PFSK-1 (cell line): ENCODE measurements at regions not wholly inside any gene's neighbourhood (a gene's known extent, or its start where the extent isn't known, plus 50 kb on each side); places are given as distances from the start of the nearest gene placed in this dataset.

Experiments used
- FOXP2 ChIP-seq: optimal IDR thresholded peaks from 2 replicates; pipeline ENCODE3; 2011; ENCODE audit warnings: borderline replicate concordance, control low read depth, inconsistent platforms; ENCODE audit not compliant: insufficient read depth; ENCODE audit errors: extremely low read length, extremely low read depth
- POLR2AphosphoS5 ChIP-seq: IDR thresholded peaks from 2 replicates; pipeline ENCODE4 v1.6.1; 2012; ENCODE audit warnings: low read depth, mild to moderate bottlenecking, control low read depth, low read length, moderate library complexity
- SIN3A ChIP-seq: IDR thresholded peaks from 2 replicates; pipeline ENCODE4 v1.6.1; 2012; ENCODE audit warnings: mild to moderate bottlenecking, low read length, moderate library complexity, borderline replicate concordance; ENCODE audit not compliant: insufficient read depth
- TAF1 ChIP-seq: IDR thresholded peaks from 2 replicates; pipeline ENCODE4 v1.6.1; 2012; ENCODE audit warnings: low read length, control low read depth, borderline replicate concordance; ENCODE audit not compliant: insufficient read depth
- TF ChIP-seq, protein P1 (sequence below), 2 experiments: IDR thresholded peaks; 2 replicates each; pipeline versions ENCODE4 v1.6.1 to v1.8.0; 2011 to 2012; ENCODE audit warnings: low read depth in 2 of 2, low read length in 2 of 2, control low read depth in 1 of 2, inconsistent platforms in 1 of 2, mild to moderate bottlenecking in 1 of 2, moderate library complexity in 1 of 2; ENCODE audit not compliant: insufficient read depth in 1 of 2

DNA sequence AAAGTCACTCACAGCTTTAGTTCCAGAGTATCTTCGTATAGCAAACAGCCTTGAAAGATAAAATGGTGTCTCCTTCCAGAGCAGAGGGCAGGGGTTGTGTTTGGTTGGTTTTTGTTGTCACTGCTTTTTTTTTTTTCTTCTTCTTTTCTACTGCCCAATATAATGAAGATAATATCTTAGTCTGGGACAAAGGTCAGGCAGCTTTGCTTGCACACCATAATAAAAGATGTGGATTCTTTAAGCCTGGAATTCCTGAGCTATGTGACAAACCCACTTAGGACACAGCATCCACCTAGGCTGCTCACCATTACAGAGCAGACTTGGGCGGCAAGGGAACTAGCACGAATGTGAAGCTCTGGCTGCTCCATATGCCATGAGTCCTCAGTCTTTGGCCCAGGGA is 165.6 kb upstream of the MIR17HG start:
- no peak for TF ChIP-seq FOXP2

DNA sequence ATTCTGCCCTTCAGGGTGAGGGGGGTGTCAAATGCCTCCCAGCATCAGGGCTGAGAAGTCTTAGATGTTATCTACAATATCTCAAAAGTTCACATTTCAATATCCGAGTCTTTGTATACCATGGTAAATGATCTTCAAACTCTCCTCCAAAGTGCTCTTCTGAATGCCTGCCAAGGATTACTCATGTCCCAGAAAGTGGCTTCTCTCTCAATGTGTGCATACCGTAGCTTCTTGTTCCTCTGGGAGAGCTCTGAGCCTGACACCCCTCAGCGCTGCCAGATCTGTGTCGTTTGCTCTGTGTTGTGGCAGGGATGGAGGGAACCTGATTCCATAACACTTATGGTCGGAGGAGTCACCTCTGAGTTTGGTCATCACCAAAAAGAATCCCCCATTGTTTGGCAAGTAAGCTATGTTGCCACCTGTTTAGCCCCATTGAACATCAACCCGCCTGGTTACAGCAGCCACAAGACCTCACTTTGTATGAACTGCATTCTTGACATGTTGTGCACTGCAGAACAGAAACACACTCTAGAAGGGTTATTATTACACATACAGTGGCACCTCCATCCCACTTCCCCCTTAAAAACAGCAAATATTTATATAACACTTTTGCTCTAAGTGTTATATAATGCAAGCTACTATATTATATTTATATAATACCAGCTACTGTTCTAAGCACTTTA is 163.1 kb upstream of the MIR17HG start:
- no peak for TF ChIP-seq SIN3A
- TF ChIP-seq, protein P1, sequence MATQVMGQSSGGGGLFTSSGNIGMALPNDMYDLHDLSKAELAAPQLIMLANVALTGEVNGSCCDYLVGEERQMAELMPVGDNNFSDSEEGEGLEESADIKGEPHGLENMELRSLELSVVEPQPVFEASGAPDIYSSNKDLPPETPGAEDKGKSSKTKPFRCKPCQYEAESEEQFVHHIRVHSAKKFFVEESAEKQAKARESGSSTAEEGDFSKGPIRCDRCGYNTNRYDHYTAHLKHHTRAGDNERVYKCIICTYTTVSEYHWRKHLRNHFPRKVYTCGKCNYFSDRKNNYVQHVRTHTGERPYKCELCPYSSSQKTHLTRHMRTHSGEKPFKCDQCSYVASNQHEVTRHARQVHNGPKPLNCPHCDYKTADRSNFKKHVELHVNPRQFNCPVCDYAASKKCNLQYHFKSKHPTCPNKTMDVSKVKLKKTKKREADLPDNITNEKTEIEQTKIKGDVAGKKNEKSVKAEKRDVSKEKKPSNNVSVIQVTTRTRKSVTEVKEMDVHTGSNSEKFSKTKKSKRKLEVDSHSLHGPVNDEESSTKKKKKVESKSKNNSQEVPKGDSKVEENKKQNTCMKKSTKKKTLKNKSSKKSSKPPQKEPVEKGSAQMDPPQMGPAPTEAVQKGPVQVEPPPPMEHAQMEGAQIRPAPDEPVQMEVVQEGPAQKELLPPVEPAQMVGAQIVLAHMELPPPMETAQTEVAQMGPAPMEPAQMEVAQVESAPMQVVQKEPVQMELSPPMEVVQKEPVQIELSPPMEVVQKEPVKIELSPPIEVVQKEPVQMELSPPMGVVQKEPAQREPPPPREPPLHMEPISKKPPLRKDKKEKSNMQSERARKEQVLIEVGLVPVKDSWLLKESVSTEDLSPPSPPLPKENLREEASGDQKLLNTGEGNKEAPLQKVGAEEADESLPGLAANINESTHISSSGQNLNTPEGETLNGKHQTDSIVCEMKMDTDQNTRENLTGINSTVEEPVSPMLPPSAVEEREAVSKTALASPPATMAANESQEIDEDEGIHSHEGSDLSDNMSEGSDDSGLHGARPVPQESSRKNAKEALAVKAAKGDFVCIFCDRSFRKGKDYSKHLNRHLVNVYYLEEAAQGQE (IDR thresholded peaks at IDR 0.05; ENCODE audit: insufficient read depth in 1 of 2, low read depth in 2 of 2, low read length in 2 of 2): no peak
- TF ChIP-seq FOXP2: no peak
- no peak for TF ChIP-seq TAF1
- no peak for TF ChIP-seq POLR2AphosphoS5

DNA sequence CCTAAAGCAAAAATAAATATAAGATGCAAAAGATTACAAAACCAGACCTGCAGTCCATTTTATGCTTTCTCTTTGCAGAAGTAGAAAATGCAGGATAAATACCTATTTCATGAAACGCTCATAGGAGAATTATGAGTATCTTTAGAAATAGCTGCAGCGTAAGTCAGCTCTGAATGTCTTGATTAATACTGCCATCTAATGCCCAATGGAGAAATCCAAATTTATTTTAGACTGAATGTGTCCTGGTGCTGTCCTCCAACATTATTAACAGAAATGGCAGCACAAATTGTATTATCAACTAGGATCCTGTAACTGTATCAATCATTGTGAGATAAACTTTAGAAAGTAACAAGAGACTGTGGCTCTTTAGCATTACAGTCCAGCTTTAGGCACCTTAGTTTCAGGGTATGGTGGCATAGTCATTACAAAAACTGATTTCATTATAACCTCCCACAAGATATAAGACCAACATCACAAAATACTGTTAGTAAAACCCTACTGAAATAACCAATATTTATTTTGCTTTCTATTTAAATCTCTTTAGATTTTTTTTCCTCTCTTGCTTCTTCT is 162.1 kb upstream of the MIR17HG start:
- no peak for TF ChIP-seq TAF1
- TF ChIP-seq, protein P1 (IDR thresholded peaks at IDR 0.05; ENCODE audit: insufficient read depth in 1 of 2, low read depth in 2 of 2, low read length in 2 of 2): no peak
- no peak for TF ChIP-seq POLR2AphosphoS5
- no peak for TF ChIP-seq SIN3A
- no peak for TF ChIP-seq FOXP2

DNA sequence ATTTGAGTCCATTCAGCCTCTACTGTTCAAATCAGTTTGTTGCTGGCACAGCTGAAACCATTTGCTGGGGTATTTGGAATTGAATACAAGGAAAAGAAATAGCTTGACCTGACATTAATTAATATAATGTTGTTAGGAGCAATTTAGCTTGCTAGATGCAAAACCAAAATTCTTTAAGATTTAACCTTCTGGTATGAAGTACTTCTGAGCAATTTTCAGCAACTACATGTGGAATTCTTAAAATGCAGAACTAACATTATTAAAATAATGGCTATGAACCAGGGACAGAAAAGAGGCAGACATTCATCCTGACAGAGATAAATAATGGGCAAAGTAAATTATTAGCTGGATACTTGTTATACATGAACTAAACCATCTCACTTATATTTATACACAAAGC is 160.0 kb upstream of the MIR17HG start:
- TF ChIP-seq POLR2AphosphoS5: no peak
- no peak for TF ChIP-seq FOXP2
- TF ChIP-seq, protein P1 (IDR thresholded peaks at IDR 0.05; ENCODE audit: insufficient read depth in 1 of 2, low read depth in 2 of 2, low read length in 2 of 2): no peak
- TF ChIP-seq SIN3A: no peak
- no peak for TF ChIP-seq TAF1

DNA sequence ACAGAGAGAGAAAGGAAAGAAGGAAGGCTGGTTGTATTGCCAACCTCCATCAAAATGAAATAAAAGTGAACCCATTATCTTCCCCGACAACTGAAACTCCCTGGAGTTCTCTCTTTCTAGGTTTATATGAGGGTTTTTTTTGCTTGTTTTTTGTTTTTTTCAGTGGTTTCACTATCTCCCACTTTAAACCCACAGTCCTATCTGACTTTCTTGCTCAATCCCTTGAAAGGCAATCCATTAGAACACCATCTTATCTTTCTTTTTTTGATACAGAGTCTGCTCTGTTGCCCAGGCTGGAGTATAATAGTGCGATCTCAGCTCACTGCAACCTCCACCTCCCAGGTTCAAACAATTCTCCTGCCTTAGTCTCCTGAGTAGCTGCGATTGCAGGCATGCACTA is 158.0 kb upstream of the MIR17HG start:
- TF ChIP-seq, protein P1 (IDR thresholded peaks at IDR 0.05; ENCODE audit: insufficient read depth in 1 of 2, low read depth in 2 of 2, low read length in 2 of 2): no peak
- TF ChIP-seq SIN3A: no peak
- no peak for TF ChIP-seq FOXP2
- TF ChIP-seq TAF1: no peak
- no peak for TF ChIP-seq POLR2AphosphoS5
